Body of pancreas (tissue), 4 donors: ENCODE measurements at regions not wholly inside any gene's neighbourhood (a gene's known extent, or its start where the extent isn't known, plus 50 kb on each side); places are given as distances from the start of the nearest gene placed in this dataset.

ENCODE experiments used
- ATAC-seq: fragments of 150-250 bp; one replicate; pipeline ENCODE4 v1.9.1; 2016
- DNase-seq, 4 donors: peaks; one replicate each; pipeline ENCODE4 v3.0.0-alpha.2; 2019
- H3K27ac ChIP-seq, 4 donors: fragments of 200-600 bp; sonication (generic); 1 replicate in 3 of 4; 2 replicates in 1 of 4; pipeline versions ENCODE4 v1.5.1 to v1.6.1; 2016 to 2019; ENCODE audit warnings: mild to moderate bottlenecking in 1 of 4, mixed read lengths in 1 of 4, moderate library complexity in 1 of 4
- H3K27me3 ChIP-seq, 2 donors: fragments of 200-600 bp; sonication (generic); one replicate each; pipeline ENCODE4 v1.6.0; 2016; ENCODE audit warnings: mild to moderate bottlenecking in 1 of 2
- H3K36me3 ChIP-seq, 2 donors: fragments of 200-600 bp; sonication (generic); replicated peaks in 1 of 2; 2 replicates each; pipeline ENCODE4 v1.5.1; 2016; ENCODE audit warnings: low read depth in 2 of 2; ENCODE audit not compliant: insufficient read depth in 1 of 2
- H3K4me1 ChIP-seq: fragments of 200-600 bp; sonication (generic); one replicate; pipeline ENCODE4 v1.6.0; 2016
- H3K4me3 ChIP-seq, 2 donors: fragments of 200-600 bp; sonication (generic); 1 replicate in 1 of 2; 2 replicates in 1 of 2; pipeline ENCODE4 v1.5.1; 2016 to 2019
- H3K9me3 ChIP-seq, 3 donors: fragments of 200-600 bp; sonication (generic); 1 replicate in 2 of 3; 2 replicates in 1 of 3; pipeline ENCODE4 v1.5.1; 2016
- CTCF ChIP-seq, 7 experiments: fragments of 450-650 bp in 4 of 7; fragments of 200-600 bp in 3 of 7; sonication (generic) in 3 of 7; IDR thresholded peaks; one replicate each; pipeline ENCODE4 v1.5.1; 2016 to 2019; ENCODE audit warnings: antibody characterized with exemption in 7 of 7
- POLR2A ChIP-seq, 3 donors: fragments of 450-650 bp; IDR thresholded peaks; one replicate each; pipeline ENCODE4 v1.6.1; 2016; ENCODE audit warnings: antibody characterized with exemption in 3 of 3, mild to moderate bottlenecking in 2 of 3
- WGBS, 2 donors: methylation state at CpG; one replicate each; pipeline ENCODE4 v1.1.5; 2017; 5-methylcytosine and 5-hydroxymethylcytosine counted together
- intact Hi-C: fragments of 100-400 bp; cut with DNase I; formaldehyde crosslinking; loops from one replicate; pipeline ENCODE4 v1.15.1; 2023

- H3K9me3 ChIP-seq: no peaks in the 10 kb centered on the region
- H3K4me1 ChIP-seq: peaks cover 24% of the 10 kb centered on the region
- H3K27ac ChIP-seq: no peak overlapping the region
- DNase-seq: no peak
- 83 to 87% methylated on average over 5 of the region's 5 CpGs for WGBS, 2 donors
- no peak overlapping the region for H3K4me3 ChIP-seq
- no peaks in the 10 kb centered on the region for H3K27me3 ChIP-seq
- TF ChIP-seq POLR2A (IDR thresholded peaks at IDR 0.05): no peak
- TF ChIP-seq CTCF (IDR thresholded peaks at IDR 0.05): no peak
- intact Hi-C loops: no loop called here
- no peaks in the 10 kb centered on the region for H3K36me3 ChIP-seq
- no peak for ATAC-seq
Measured at GRCh38 chr5:96045888-96046287, 84.2 kb upstream of the ELL2 start.

GRCh38 chr5:96043446-96043845, 81.8 kb upstream of the ELL2 start:
- Histone ChIP-seq H3K36me3 (no peaks in the 10 kb centered on the region), H3K27ac (no peak overlapping the region), H3K27me3 (no peaks in the 10 kb centered on the region), H3K4me1 (peaks cover 1% of the 10 kb centered on the region), H3K9me3 (no peaks in the 10 kb centered on the region), H3K4me3 (no peak overlapping the region)
- no peak for TF ChIP-seq CTCF (IDR thresholded peaks at IDR 0.05)
- TF ChIP-seq POLR2A (IDR thresholded peaks at IDR 0.05): no peak
- ATAC-seq (no peak), DNase-seq (no peak)
- intact Hi-C loops: no loop called here

GRCh38 chr5:96037128-96037527, 75.5 kb upstream of the ELL2 start:
- no peaks in the 10 kb centered on the region for H3K9me3 ChIP-seq
- DNase-seq (peak in 2 of 4 donors; percentile 11 to 34), ATAC-seq (peak; percentile 93)
- WGBS, 2 donors: 14 to 21% methylated on average over 2 of the region's 2 CpGs
- H3K4me1 ChIP-seq: peaks cover 20% of the 10 kb centered on the region
- H3K4me3 ChIP-seq: no peak overlapping the region
- peak overlapping the region; percentile 55 to 87 (median 75) for H3K27ac ChIP-seq
- TF ChIP-seq POLR2A (IDR thresholded peaks at IDR 0.05) (no peak), CTCF (IDR thresholded peaks at IDR 0.05) (no peak)
- no peaks in the 10 kb centered on the region for H3K27me3 ChIP-seq
- intact Hi-C loops: no loop called here
- H3K36me3 ChIP-seq: no peaks in the 10 kb centered on the region

GRCh38 chr5:96036301-96036700, 74.7 kb upstream of the ELL2 start:
- ATAC-seq (no peak), DNase-seq (no peak)
- no peaks in the 10 kb centered on the region for H3K27me3 ChIP-seq
- TF ChIP-seq CTCF (IDR thresholded peaks at IDR 0.05) (no peak), POLR2A (IDR thresholded peaks at IDR 0.05) (no peak)
- H3K27ac ChIP-seq: peak overlapping the region in 3 of 4 donors; percentile 72 to 87 (median 78)
- no peaks in the 10 kb centered on the region for H3K9me3 ChIP-seq
- WGBS, 2 donors: 13 to 32% methylated on average over 1 of the region's 1 CpG
- H3K4me3 ChIP-seq: no peak overlapping the region
- H3K36me3 ChIP-seq: no peaks in the 10 kb centered on the region
- intact Hi-C loops: no loop called here
- H3K4me1 ChIP-seq: peaks cover 20% of the 10 kb centered on the region

- DNase-seq: no peak
- Histone ChIP-seq H3K4me3 (no peak overlapping the region), H3K27me3 (no peaks in the 10 kb centered on the region), H3K4me1 (peaks cover 21% of the 10 kb centered on the region), H3K9me3 (no peaks in the 10 kb centered on the region), H3K27ac (peak overlapping the region in 1 of 4 donors; percentile 87), H3K36me3 (no peaks in the 10 kb centered on the region)
- 93 to 98% methylated on average over 3 of the region's 3 CpGs for WGBS, 2 donors
- intact Hi-C loops: no loop called here
- TF ChIP-seq POLR2A (IDR thresholded peaks at IDR 0.05): no peak
- no peak for TF ChIP-seq CTCF (IDR thresholded peaks at IDR 0.05)
- ATAC-seq: no peak
Measured at GRCh38 chr5:96035796-96036195, 74.1 kb upstream of the ELL2 start.
